H1 (cell line): ENCODE measurements at regions not wholly inside any gene's neighbourhood (a gene's known extent, or its start where the extent isn't known, plus 50 kb on each side); places are given as distances from the start of the nearest gene placed in this dataset.

Experiments used
- BRCA1 ChIP-seq: IDR thresholded peaks from 2 replicates; pipeline ENCODE4 v1.6.1; 2012; ENCODE audit warnings: low read depth, low read length, improper control_type of control experiment
- CEBPB ChIP-seq: IDR thresholded peaks from 2 replicates; pipeline ENCODE4 v1.6.1; 2012; ENCODE audit warnings: low read depth, low read length
- EP300 ChIP-seq, 2 experiments: IDR thresholded peaks; 1 replicate in 1 of 2; 2 replicates in 1 of 2; pipeline ENCODE4 v1.6.1; 2011 to 2012; ENCODE audit warnings: low read depth in 2 of 2, low read length in 2 of 2, mild to moderate bottlenecking in 2 of 2, borderline replicate concordance in 1 of 2, inconsistent platforms in 1 of 2, moderate library complexity in 1 of 2
- NRF1 ChIP-seq: IDR thresholded peaks from 2 replicates; pipeline ENCODE4 v1.6.1; 2011; ENCODE audit warnings: mild to moderate bottlenecking, low read depth, low read length, improper control_type of control experiment
- POLR2A ChIP-seq, 2 experiments: IDR thresholded peaks; 1 replicate in 1 of 2; 2 replicates in 1 of 2; pipeline ENCODE4 v1.6.1; 2011; ENCODE audit warnings: low read depth in 2 of 2, low read length in 2 of 2, mild to moderate bottlenecking in 2 of 2; ENCODE audit errors: control extremely low read depth in 1 of 2
- POLR2AphosphoS5 ChIP-seq: IDR thresholded peaks from 2 replicates; pipeline ENCODE4 v1.6.1; 2011; ENCODE audit warnings: low read depth, low read length
- RFX5 ChIP-seq: IDR thresholded peaks from 2 replicates; pipeline ENCODE4 v1.6.1; 2011; ENCODE audit warnings: low read depth, low read length, improper control_type of control experiment, borderline replicate concordance
- SIN3A ChIP-seq, 2 experiments: IDR thresholded peaks in 1 of 2; conservative IDR thresholded peaks in 1 of 2; 2 replicates each; pipeline ENCODE4 v1.6.1; 2011 to 2012; ENCODE audit warnings: low read length in 2 of 2, improper control_type of control experiment in 1 of 2, low read depth in 1 of 2, mild to moderate bottlenecking in 1 of 2
- SP4 ChIP-seq: IDR thresholded peaks from 2 replicates; pipeline ENCODE4 v1.6.1; 2012; ENCODE audit warnings: low read length, inconsistent platforms
- TAF1 ChIP-seq: IDR thresholded peaks from 2 replicates; pipeline ENCODE4 v1.6.1; 2011; ENCODE audit warnings: mild to moderate bottlenecking, low read depth, low read length
- TCF12 ChIP-seq: IDR thresholded peaks from 2 replicates; pipeline ENCODE4 v1.6.1; 2011; ENCODE audit warnings: low read depth, mild to moderate bottlenecking, low read length
- ZNF274 ChIP-seq: IDR thresholded peaks from 2 replicates; pipeline ENCODE4 v1.7.0; 2012; ENCODE audit warnings: low read length, borderline replicate concordance; ENCODE audit errors: extremely low read depth
- TF ChIP-seq, protein P1 (sequence below), 3 experiments: IDR thresholded peaks; 1 replicate in 2 of 3; 2 replicates in 1 of 3; pipeline versions ENCODE4 v1.5.1 to v1.6.1; 2011; ENCODE audit warnings: low read length in 3 of 3, mild to moderate bottlenecking in 3 of 3, inconsistent platforms in 2 of 3, low read depth in 1 of 3, moderate library complexity in 1 of 3; ENCODE audit not compliant: insufficient read depth in 1 of 3; ENCODE audit errors: control extremely low read depth in 1 of 3
- TF ChIP-seq, protein P2 (sequence below): IDR thresholded peaks from 2 replicates; pipeline ENCODE4 v1.6.1; 2012; ENCODE audit warnings: inconsistent platforms

DNA sequence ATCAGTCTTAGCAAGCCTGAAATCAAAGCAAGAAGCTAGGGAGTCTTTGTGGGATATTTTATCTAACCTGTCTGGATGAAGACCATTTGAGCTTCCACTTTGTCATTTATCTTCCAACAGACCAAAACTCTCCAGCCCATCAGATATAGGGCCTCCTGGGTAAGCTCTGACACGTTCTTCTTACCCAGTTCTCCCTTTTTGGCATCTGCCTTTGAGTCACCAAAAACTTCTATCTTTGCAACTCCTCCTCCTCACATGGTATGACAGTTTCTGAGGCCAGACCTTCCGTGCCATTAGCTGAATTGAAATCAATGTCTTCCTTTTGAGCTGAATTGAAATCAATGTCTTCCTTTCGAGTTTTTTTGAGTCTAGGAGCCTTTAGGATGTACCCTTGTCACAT lies 156.6 kb upstream of the SPRY4 start:
- TF ChIP-seq, protein P1, sequence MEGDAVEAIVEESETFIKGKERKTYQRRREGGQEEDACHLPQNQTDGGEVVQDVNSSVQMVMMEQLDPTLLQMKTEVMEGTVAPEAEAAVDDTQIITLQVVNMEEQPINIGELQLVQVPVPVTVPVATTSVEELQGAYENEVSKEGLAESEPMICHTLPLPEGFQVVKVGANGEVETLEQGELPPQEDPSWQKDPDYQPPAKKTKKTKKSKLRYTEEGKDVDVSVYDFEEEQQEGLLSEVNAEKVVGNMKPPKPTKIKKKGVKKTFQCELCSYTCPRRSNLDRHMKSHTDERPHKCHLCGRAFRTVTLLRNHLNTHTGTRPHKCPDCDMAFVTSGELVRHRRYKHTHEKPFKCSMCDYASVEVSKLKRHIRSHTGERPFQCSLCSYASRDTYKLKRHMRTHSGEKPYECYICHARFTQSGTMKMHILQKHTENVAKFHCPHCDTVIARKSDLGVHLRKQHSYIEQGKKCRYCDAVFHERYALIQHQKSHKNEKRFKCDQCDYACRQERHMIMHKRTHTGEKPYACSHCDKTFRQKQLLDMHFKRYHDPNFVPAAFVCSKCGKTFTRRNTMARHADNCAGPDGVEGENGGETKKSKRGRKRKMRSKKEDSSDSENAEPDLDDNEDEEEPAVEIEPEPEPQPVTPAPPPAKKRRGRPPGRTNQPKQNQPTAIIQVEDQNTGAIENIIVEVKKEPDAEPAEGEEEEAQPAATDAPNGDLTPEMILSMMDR (IDR thresholded peaks at IDR 0.05; ENCODE audit: control extremely low read depth in 1 of 3, insufficient read depth in 1 of 3, low read depth in 1 of 3, low read length in 3 of 3) = no peak
- TF ChIP-seq POLR2A (IDR thresholded peaks at IDR 0.05; ENCODE audit: control extremely low read depth in 1 of 2, low read depth in 2 of 2, low read length in 2 of 2) = no peak
- TF ChIP-seq TAF1 = no peak
- TF ChIP-seq CEBPB = no peak
- no peak for TF ChIP-seq TCF12
- no peak for TF ChIP-seq SP4
- TF ChIP-seq, protein P2, sequence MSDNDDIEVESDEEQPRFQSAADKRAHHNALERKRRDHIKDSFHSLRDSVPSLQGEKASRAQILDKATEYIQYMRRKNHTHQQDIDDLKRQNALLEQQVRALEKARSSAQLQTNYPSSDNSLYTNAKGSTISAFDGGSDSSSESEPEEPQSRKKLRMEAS = no peak
- TF ChIP-seq RFX5 = no peak
- no peak for TF ChIP-seq NRF1
- TF ChIP-seq BRCA1 = no peak
- no peak for TF ChIP-seq EP300 (IDR thresholded peaks at IDR 0.05; ENCODE audit: borderline replicate concordance in 1 of 2, low read depth in 2 of 2, low read length in 2 of 2)
- no peak for TF ChIP-seq SIN3A (conservative IDR thresholded peaks at IDR 0.05 in 1 of 2, IDR thresholded peaks at IDR 0.05 in 1 of 2; ENCODE audit: low read depth in 1 of 2, low read length in 2 of 2)
- TF ChIP-seq POLR2AphosphoS5 = no peak
- no peak for TF ChIP-seq ZNF274
